PFSK-1 (cell line): ENCODE measurements at regions not wholly inside any gene's neighbourhood (a gene's known extent, or its start where the extent isn't known, plus 50 kb on each side); places are given as distances from the start of the nearest gene placed in this dataset.

Experiments
- POLR2AphosphoS5 ChIP-seq: IDR thresholded peaks from 2 replicates; pipeline ENCODE4 v1.6.1; 2012; ENCODE audit warnings: low read depth, mild to moderate bottlenecking, control low read depth, low read length, moderate library complexity
- TAF1 ChIP-seq: IDR thresholded peaks from 2 replicates; pipeline ENCODE4 v1.6.1; 2012; ENCODE audit warnings: low read length, control low read depth, borderline replicate concordance; ENCODE audit not compliant: insufficient read depth

GRCh38 chr3:6560259-6560658 is 300.7 kb upstream of the GRM7 start:
- TF ChIP-seq TAF1 (no peak), POLR2AphosphoS5 (no peak)
